Gastrocnemius medialis (tissue), 4 donors: ENCODE measurements at regions not wholly inside any gene's neighbourhood (a gene's known extent, or its start where the extent isn't known, plus 50 kb on each side); places are given as distances from the start of the nearest gene placed in this dataset.
"Not testable (repeated sequence)": the region's sequence is repeated elsewhere in the genome, so short reads cannot be mapped to it uniquely, and the experiment has no call there.

ENCODE experiments used
- ATAC-seq, 2 donors: fragments of 150-250 bp; one replicate each; pipeline ENCODE4 v1.9.1; 2016
- DNase-seq, 2 donors: peaks; one replicate each; pipeline ENCODE4 v3.0.0-alpha.2; 2019
- H3K27ac ChIP-seq, 4 donors: fragments of 200-600 bp; sonication (generic); 1 replicate in 1 of 4; 2 replicates in 3 of 4; pipeline ENCODE4 v1.5.1; 2016 to 2018; ENCODE audit warnings: mild to moderate bottlenecking in 2 of 4, moderate library complexity in 1 of 4
- H3K27me3 ChIP-seq, 3 donors: fragments of 200-600 bp; sonication (generic) in 2 of 3; 1 replicate in 1 of 3; 2 replicates in 2 of 3; pipeline versions ENCODE4 v1.5.1 to v1.6.0; 2016 to 2019; ENCODE audit warnings: mild to moderate bottlenecking in 1 of 3, moderate library complexity in 1 of 3
- H3K36me3 ChIP-seq, 2 donors: fragments of 200-600 bp; sonication (generic) in 1 of 2; one replicate each; pipeline ENCODE4 v1.5.1; 2017 to 2018
- H3K4me1 ChIP-seq, 2 donors: fragments of 200-600 bp; sonication (generic) in 1 of 2; one replicate each; pipeline ENCODE4 v1.5.1; 2016 to 2017; ENCODE audit warnings: mild to moderate bottlenecking in 2 of 2
- H3K4me3 ChIP-seq, 4 donors: fragments of 200-600 bp; sonication (generic) in 3 of 4; 1 replicate in 1 of 4; 2 replicates in 3 of 4; pipeline ENCODE4 v1.5.1; 2016 to 2019; ENCODE audit warnings: mild to moderate bottlenecking in 2 of 4
- H3K9me3 ChIP-seq, 3 donors: fragments of 200-600 bp; sonication (generic) in 2 of 3; 1 replicate in 1 of 3; 2 replicates in 2 of 3; pipeline ENCODE4 v1.5.1; 2016 to 2019
- CTCF ChIP-seq, 5 experiments: fragments of 450-650 bp in 3 of 5; fragments of 200-600 bp in 2 of 5; sonication (generic) in 2 of 5; IDR thresholded peaks in 4 of 5; conservative IDR thresholded peaks in 1 of 5; 1 replicate in 4 of 5; 2 replicates in 1 of 5; pipeline ENCODE4 v1.5.1; 2016 to 2019; ENCODE audit warnings: antibody characterized with exemption in 5 of 5, mild to moderate bottlenecking in 3 of 5, moderate library complexity in 3 of 5
- POLR2A ChIP-seq, 2 donors: fragments of 450-650 bp; IDR thresholded peaks; one replicate each; pipeline ENCODE4 v1.6.1; 2017; ENCODE audit warnings: antibody characterized with exemption in 2 of 2, mild to moderate bottlenecking in 2 of 2, moderate library complexity in 2 of 2
- in situ Hi-C, 4 donors: fragments of 200-750 bp; cut with MboI; loops; one replicate each; pipeline versions ENCODE4 v1.15.0 to v1.8.0; 2017; ENCODE audit warnings: low sequenced_read_pairs in 4 of 4
- intact Hi-C: fragments of 100-400 bp; cut with DNase I; formaldehyde crosslinking; loops from one replicate; pipeline ENCODE4 v1.15.1; 2023; ENCODE audit warnings: low total_unique reads

- TF ChIP-seq POLR2A (IDR thresholded peaks at IDR 0.05) (no peak), CTCF (IDR thresholded peaks at IDR 0.05 in 4 of 5, conservative IDR thresholded peaks at IDR 0.05 in 1 of 5) (no peak)
- Histone ChIP-seq H3K4me3 (no peak overlapping the region), H3K27me3 (no peaks in the 10 kb centered on the region), H3K4me1 (no peaks in the 10 kb centered on the region), H3K27ac (no peak overlapping the region), H3K36me3 (no peaks in the 10 kb centered on the region), H3K9me3 (no peaks in the 10 kb centered on the region)
- DNase-seq (no peak), ATAC-seq (no peak)
- intact Hi-C loops (no loop called here), in situ Hi-C loops (no loop called here)
Observed at GRCh38 chr4:151854731-151855130, 93.9 kb upstream of the GATB start.

GRCh38 chr4:151853034-151853433 is 92.2 kb upstream of the GATB start:
- H3K9me3 ChIP-seq, result no peaks in the 10 kb centered on the region
- no peak overlapping the region for H3K4me3 ChIP-seq
- in situ Hi-C loops, result no loop called here
- TF ChIP-seq CTCF (IDR thresholded peaks at IDR 0.05 in 4 of 5, conservative IDR thresholded peaks at IDR 0.05 in 1 of 5) (no peak), POLR2A (IDR thresholded peaks at IDR 0.05) (no peak)
- DNase-seq (no peak), ATAC-seq (no peak)
- H3K36me3 ChIP-seq, result no peaks in the 10 kb centered on the region
- H3K27me3 ChIP-seq, result no peaks in the 10 kb centered on the region
- intact Hi-C loops, result no loop called here
- no peaks in the 10 kb centered on the region for H3K4me1 ChIP-seq
- H3K27ac ChIP-seq, result no peak overlapping the region

GRCh38 chr4:151852202-151852601 is 91.4 kb upstream of the GATB start:
- Histone ChIP-seq H3K27me3 (no peaks in the 10 kb centered on the region), H3K9me3 (no peaks in the 10 kb centered on the region), H3K4me1 (no peaks in the 10 kb centered on the region), H3K4me3 (no peak overlapping the region), H3K36me3 (no peaks in the 10 kb centered on the region), H3K27ac (no peak overlapping the region)
- TF ChIP-seq POLR2A (IDR thresholded peaks at IDR 0.05) (no peak), CTCF (IDR thresholded peaks at IDR 0.05 in 4 of 5, conservative IDR thresholded peaks at IDR 0.05 in 1 of 5) (no peak)
- intact Hi-C loops, result no loop called here
- DNase-seq (no peak), ATAC-seq (no peak)
- in situ Hi-C loops, result no loop called here

- no peak for TF ChIP-seq CTCF (IDR thresholded peaks at IDR 0.05 in 4 of 5, conservative IDR thresholded peaks at IDR 0.05 in 1 of 5)
- no peak for TF ChIP-seq POLR2A (IDR thresholded peaks at IDR 0.05)
- no peak for DNase-seq
- no peak for ATAC-seq
- Histone ChIP-seq H3K27me3 (no peaks in the 10 kb centered on the region), H3K27ac (no peak overlapping the region), H3K9me3 (no peaks in the 10 kb centered on the region), H3K36me3 (no peaks in the 10 kb centered on the region), H3K4me1 (no peaks in the 10 kb centered on the region), H3K4me3 (no peak overlapping the region)
- in situ Hi-C loops, result no loop called here
- intact Hi-C loops, result no loop called here
Observed at GRCh38 chr4:151851354-151851753, 90.5 kb upstream of the GATB start.

- H3K27me3 ChIP-seq, result no peaks in the 10 kb centered on the region
- DNase-seq (no peak), ATAC-seq (no peak)
- no peak overlapping the region for H3K27ac ChIP-seq
- TF ChIP-seq POLR2A (IDR thresholded peaks at IDR 0.05), result no peak
- no peak for TF ChIP-seq CTCF (IDR thresholded peaks at IDR 0.05 in 4 of 5, conservative IDR thresholded peaks at IDR 0.05 in 1 of 5)
- intact Hi-C loops, result no loop called here
- no peak overlapping the region for H3K4me3 ChIP-seq
- no peaks in the 10 kb centered on the region for H3K9me3 ChIP-seq
- no peaks in the 10 kb centered on the region for H3K4me1 ChIP-seq
- H3K36me3 ChIP-seq, result no peaks in the 10 kb centered on the region
- in situ Hi-C loops, result no loop called here
Observed at GRCh38 chr4:151850791-151851213, 90.0 kb upstream of the GATB start.

GRCh38 chr4:151845551-151845950 is 84.7 kb upstream of the GATB start:
- intact Hi-C loops, H3K27ac ChIP-seq, ATAC-seq, in situ Hi-C loops, H3K4me3 ChIP-seq, H3K27me3 ChIP-seq, DNase-seq, H3K4me1 ChIP-seq, H3K9me3 ChIP-seq, H3K36me3 ChIP-seq: not testable (repeated sequence)
